HEK293 (cell line): ENCODE measurements at regions not wholly inside any gene's neighbourhood (a gene's known extent, or its start where the extent isn't known, plus 50 kb on each side); places are given as distances from the start of the nearest gene placed in this dataset.

Source experiments
- MZF1 ChIP-seq: fragments of 450-650 bp; formaldehyde crosslinking; IDR thresholded peaks from 2 replicates; pipeline ENCODE4 v1.5.1; 2017; ENCODE audit warnings: missing biosample characterization, missing genetic modification characterization, borderline replicate concordance
- SP2 ChIP-seq: fragments of 450-650 bp; formaldehyde crosslinking; IDR thresholded peaks from 2 replicates; pipeline ENCODE4 v1.5.1; 2016; ENCODE audit warnings: missing biosample characterization, missing genetic modification characterization
- YY1 ChIP-seq: fragments of 450-650 bp; formaldehyde crosslinking; IDR thresholded peaks from 2 replicates; pipeline ENCODE4 v1.5.1; 2018; ENCODE audit warnings: missing biosample characterization, missing genetic modification characterization
- ZBTB8A ChIP-seq: fragments of 450-650 bp; formaldehyde crosslinking; IDR thresholded peaks from 2 replicates; pipeline ENCODE4 v1.5.1; 2016; ENCODE audit warnings: missing biosample characterization, missing genetic modification characterization
- ZNF10 ChIP-seq: fragments of 450-650 bp; formaldehyde crosslinking; IDR thresholded peaks from 2 replicates; pipeline ENCODE4 v1.5.1; 2017; ENCODE audit warnings: missing biosample characterization, missing genetic modification characterization
- ZNF274 ChIP-seq, 2 experiments: fragments of 200-500 bp in 1 of 2; fragments of 450-650 bp in 1 of 2; sonication (Bioruptor generic) in 1 of 2; formaldehyde crosslinking in 1 of 2; IDR thresholded peaks; 2 replicates each; pipeline versions ENCODE4 v1.5.1 to v1.6.1; 2014 to 2016; ENCODE audit warnings: borderline replicate concordance in 1 of 2, inconsistent platforms in 1 of 2, low read length in 1 of 2, missing biosample characterization in 1 of 2, missing genetic modification characterization in 1 of 2
- ZNF792 ChIP-seq: fragments of 450-650 bp; formaldehyde crosslinking; IDR thresholded peaks from 2 replicates; pipeline ENCODE4 v1.5.1; 2016; ENCODE audit warnings: missing biosample characterization, missing genetic modification characterization
- TF ChIP-seq, protein P1 (sequence below): fragments of 450-650 bp; formaldehyde crosslinking; IDR thresholded peaks from 2 replicates; pipeline ENCODE4 v1.5.1; 2016; ENCODE audit warnings: missing biosample characterization, missing genetic modification characterization

DNA sequence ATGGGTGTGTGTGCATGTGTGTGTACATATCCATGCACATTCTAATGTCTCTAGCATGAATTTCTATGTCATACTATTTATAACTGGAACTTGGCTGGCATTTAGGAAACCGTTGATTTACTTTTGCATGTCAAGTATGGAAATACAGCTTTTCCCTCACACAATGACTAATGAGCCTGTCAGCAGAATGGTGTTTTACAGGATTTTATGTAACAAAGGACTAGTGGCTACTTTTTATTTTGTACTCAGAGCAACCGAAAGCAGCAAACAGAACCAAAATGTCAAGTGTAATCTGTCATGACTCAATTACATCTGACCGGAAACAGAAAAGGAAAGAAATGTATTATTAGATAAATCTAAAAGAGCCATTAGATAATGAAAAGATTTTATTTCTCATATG, 1911.5 kb upstream of the AGA start:
- no peak for TF ChIP-seq ZNF274 (IDR thresholded peaks at IDR 0.05; ENCODE audit: low read length)
- TF ChIP-seq ZNF274 (tag by site-specific recombination; IDR thresholded peaks at IDR 0.05; ENCODE audit: borderline replicate concordance), result no peak
- no peak for TF ChIP-seq MZF1 (tag by site-specific recombination)
- no peak for TF ChIP-seq ZNF792 (tag by site-specific recombination)
- TF ChIP-seq, protein P1, sequence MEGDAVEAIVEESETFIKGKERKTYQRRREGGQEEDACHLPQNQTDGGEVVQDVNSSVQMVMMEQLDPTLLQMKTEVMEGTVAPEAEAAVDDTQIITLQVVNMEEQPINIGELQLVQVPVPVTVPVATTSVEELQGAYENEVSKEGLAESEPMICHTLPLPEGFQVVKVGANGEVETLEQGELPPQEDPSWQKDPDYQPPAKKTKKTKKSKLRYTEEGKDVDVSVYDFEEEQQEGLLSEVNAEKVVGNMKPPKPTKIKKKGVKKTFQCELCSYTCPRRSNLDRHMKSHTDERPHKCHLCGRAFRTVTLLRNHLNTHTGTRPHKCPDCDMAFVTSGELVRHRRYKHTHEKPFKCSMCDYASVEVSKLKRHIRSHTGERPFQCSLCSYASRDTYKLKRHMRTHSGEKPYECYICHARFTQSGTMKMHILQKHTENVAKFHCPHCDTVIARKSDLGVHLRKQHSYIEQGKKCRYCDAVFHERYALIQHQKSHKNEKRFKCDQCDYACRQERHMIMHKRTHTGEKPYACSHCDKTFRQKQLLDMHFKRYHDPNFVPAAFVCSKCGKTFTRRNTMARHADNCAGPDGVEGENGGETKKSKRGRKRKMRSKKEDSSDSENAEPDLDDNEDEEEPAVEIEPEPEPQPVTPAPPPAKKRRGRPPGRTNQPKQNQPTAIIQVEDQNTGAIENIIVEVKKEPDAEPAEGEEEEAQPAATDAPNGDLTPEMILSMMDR (tag by site-specific recombination), result no peak
- no peak for TF ChIP-seq SP2
- TF ChIP-seq ZBTB8A, result no peak
- no peak for TF ChIP-seq YY1 (tag by site-specific recombination)
- no peak for TF ChIP-seq ZNF10 (tag by site-specific recombination)
